Rectal smooth muscle tissue (tissue), 1 donor: ENCODE measurements at regions not wholly inside any gene's neighbourhood (a gene's known extent, or its start where the extent isn't known, plus 50 kb on each side); places are given as distances from the start of the nearest gene placed in this dataset.

Experiments
- H3K27ac ChIP-seq: one replicate; pipeline ENCODE4 v1.7.0; 2013; ENCODE audit warnings: low read depth, low read length, inconsistent platforms
- H3K27me3 ChIP-seq: one replicate; pipeline ENCODE4 v1.7.0; 2013; ENCODE audit warnings: low read length; ENCODE audit not compliant: control insufficient read depth, insufficient read depth
- H3K36me3 ChIP-seq: one replicate; pipeline ENCODE4 v1.7.0; 2013; ENCODE audit warnings: low read length; ENCODE audit not compliant: control insufficient read depth, insufficient read depth
- H3K4me1 ChIP-seq: one replicate; pipeline ENCODE4 v1.7.0; 2013; ENCODE audit warnings: low read length; ENCODE audit not compliant: control insufficient read depth, insufficient read depth
- H3K4me3 ChIP-seq: one replicate; pipeline ENCODE4 v1.7.0; 2013; ENCODE audit warnings: low read length
- H3K9ac ChIP-seq: one replicate; pipeline ENCODE4 v1.7.0; 2013; ENCODE audit warnings: low read length

GRCh38 chr1:232207073-232207866, 422.7 kb downstream of the SIPA1L2 start:
- H3K36me3 ChIP-seq: no peaks in the 10 kb centered on the region
- no peak overlapping the region for H3K9ac ChIP-seq
- no peaks in the 10 kb centered on the region for H3K27me3 ChIP-seq
- H3K27ac ChIP-seq: no peak overlapping the region
- H3K4me1 ChIP-seq: no peaks in the 10 kb centered on the region
- no peak overlapping the region for H3K4me3 ChIP-seq

DNA sequence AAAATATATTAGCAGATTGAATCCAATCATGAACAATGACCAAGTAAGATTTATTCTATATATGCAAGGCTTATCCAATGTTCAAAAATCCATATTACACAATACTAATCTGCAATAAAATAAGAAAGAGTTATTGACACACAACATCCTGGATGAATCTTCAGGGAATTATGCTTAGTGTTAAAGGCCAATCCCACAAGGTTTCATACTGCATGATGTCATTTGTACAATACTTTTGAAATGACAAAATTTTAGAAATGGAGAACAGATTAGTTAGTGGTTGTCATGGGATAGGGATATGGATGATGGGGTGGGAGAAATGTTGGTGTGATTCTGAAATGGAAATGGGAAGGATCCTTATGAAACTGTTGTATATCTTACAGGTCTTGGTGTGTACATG, 425.7 kb downstream of the SIPA1L2 start:
- no peaks in the 10 kb centered on the region for H3K27me3 ChIP-seq
- H3K9ac ChIP-seq: no peak overlapping the region
- H3K4me1 ChIP-seq: no peaks in the 10 kb centered on the region
- no peak overlapping the region for H3K27ac ChIP-seq
- H3K36me3 ChIP-seq: no peaks in the 10 kb centered on the region
- no peak overlapping the region for H3K4me3 ChIP-seq

- H3K9ac ChIP-seq: no peak overlapping the region
- no peaks in the 10 kb centered on the region for H3K4me1 ChIP-seq
- no peak overlapping the region for H3K27ac ChIP-seq
- no peaks in the 10 kb centered on the region for H3K36me3 ChIP-seq
- no peaks in the 10 kb centered on the region for H3K27me3 ChIP-seq
- no peak overlapping the region for H3K4me3 ChIP-seq
Measured at GRCh38 chr1:232201024-232201423, 428.9 kb downstream of the SIPA1L2 start.

DNA sequence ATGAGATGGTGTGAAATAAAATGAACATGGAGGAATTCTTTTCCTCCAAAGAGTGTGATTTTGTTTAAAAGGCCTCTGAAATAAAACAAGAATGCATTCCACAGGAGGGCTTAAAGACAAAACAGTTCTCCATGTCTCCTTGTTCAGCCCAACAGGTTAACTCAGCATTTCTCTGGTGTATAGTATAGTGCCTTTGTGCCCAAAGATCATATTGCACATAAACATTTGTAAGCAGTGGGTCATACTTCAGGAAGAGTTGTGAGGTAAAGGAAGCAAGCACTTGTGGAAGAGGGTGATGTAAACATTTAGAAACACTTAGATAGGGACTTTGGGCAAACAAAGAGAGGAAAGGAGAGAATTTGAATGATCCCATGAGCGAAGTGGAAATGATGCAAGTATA, 433.9 kb downstream of the SIPA1L2 start:
- no peaks in the 10 kb centered on the region for H3K4me1 ChIP-seq
- H3K27ac ChIP-seq: no peak overlapping the region
- no peak overlapping the region for H3K4me3 ChIP-seq
- no peak overlapping the region for H3K9ac ChIP-seq
- H3K36me3 ChIP-seq: no peaks in the 10 kb centered on the region
- H3K27me3 ChIP-seq: no peaks in the 10 kb centered on the region

DNA sequence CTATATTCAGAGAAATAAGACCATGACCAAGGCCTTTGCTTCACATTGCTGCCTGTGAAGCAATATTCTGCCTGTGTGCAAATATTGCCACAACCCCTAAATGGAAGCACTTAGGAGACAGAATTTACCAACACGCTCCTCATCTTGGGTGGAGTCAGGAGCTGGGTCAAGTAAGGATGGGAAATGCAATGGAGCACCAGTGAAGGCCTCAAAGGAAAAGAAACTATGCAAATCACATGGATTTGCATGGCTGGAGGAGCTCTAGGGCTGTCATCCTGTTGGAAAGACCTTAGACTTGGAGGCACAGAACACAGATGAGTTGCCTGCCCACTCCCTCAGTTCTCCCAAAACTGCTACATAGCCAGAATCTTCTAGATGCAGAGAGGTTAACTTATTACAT, 435.5 kb downstream of the SIPA1L2 start:
- Histone ChIP-seq H3K4me3 (no peak overlapping the region), H3K27ac (no peak overlapping the region), H3K27me3 (no peaks in the 10 kb centered on the region), H3K9ac (no peak overlapping the region), H3K4me1 (no peaks in the 10 kb centered on the region), H3K36me3 (no peaks in the 10 kb centered on the region)

- Histone ChIP-seq H3K27ac (no peak overlapping the region), H3K4me1 (no peaks in the 10 kb centered on the region), H3K9ac (no peak overlapping the region), H3K27me3 (no peaks in the 10 kb centered on the region), H3K36me3 (no peaks in the 10 kb centered on the region), H3K4me3 (no peak overlapping the region)
Measured at GRCh38 chr1:232193451-232193783, 436.5 kb downstream of the SIPA1L2 start.

- Histone ChIP-seq H3K27me3 (no peaks in the 10 kb centered on the region), H3K27ac (no peak overlapping the region), H3K4me1 (no peaks in the 10 kb centered on the region), H3K36me3 (no peaks in the 10 kb centered on the region), H3K4me3 (no peak overlapping the region), H3K9ac (no peak overlapping the region)
Measured at GRCh38 chr1:232192781-232193450, 437.0 kb downstream of the SIPA1L2 start.

DNA sequence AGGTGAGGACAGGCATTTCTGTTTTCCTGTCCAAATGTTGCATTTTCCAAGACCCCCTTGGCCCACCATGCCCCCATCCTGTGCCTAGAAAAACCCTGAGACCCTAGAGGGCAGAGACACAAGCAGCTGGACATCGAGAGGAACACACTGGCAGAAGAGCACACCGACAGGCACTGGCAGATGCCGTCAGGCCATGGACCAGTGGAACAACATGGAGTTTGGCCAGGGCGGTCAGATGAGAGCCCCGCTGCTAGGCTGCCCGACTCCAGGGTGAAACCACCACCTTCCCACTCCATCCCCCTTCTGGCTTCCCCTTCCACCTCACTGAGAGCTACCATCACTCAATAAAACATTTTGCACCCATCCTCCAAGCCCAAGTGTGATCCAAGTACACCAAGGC, 438.4 kb downstream of the SIPA1L2 start:
- H3K27ac ChIP-seq: no peak overlapping the region

GRCh38 chr1:232188318-232188717, 441.6 kb downstream of the SIPA1L2 start:
- H3K27me3 ChIP-seq: no peaks in the 10 kb centered on the region
- H3K9ac ChIP-seq: no peak overlapping the region
- no peaks in the 10 kb centered on the region for H3K36me3 ChIP-seq
- H3K4me1 ChIP-seq: no peaks in the 10 kb centered on the region
- no peak overlapping the region for H3K4me3 ChIP-seq
- H3K27ac ChIP-seq: no peak overlapping the region

More for the DNA sequence above, 438.4 kb downstream of the SIPA1L2 start:
- no peaks in the 10 kb centered on the region for H3K27me3 ChIP-seq
- no peak overlapping the region for H3K9ac ChIP-seq
- no peaks in the 10 kb centered on the region for H3K36me3 ChIP-seq
- no peaks in the 10 kb centered on the region for H3K4me1 ChIP-seq
- no peak overlapping the region for H3K4me3 ChIP-seq

DNA sequence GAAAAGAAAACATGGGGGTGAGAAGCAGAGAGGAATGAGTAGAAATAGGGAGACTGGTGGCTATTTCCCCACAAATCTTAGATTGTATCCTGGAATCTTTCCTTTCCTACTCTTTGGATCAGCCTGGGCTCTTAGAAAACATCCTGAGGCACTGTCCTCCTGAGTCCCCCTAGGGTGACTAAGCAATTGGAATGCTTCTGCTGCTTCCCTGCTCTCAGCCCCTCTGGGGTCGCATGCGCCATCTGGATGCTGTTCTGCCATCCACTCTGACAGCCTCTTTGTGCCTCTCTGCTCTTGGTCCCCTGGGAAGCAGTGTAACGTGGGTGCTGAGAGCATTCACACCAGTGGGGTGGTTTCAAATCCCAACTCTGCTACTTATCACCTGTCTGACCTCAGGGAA, 443.0 kb downstream of the SIPA1L2 start:
- H3K4me1 ChIP-seq: no peaks in the 10 kb centered on the region
- H3K4me3 ChIP-seq: no peak overlapping the region
- H3K27ac ChIP-seq: no peak overlapping the region
- no peaks in the 10 kb centered on the region for H3K27me3 ChIP-seq
- no peaks in the 10 kb centered on the region for H3K36me3 ChIP-seq
- H3K9ac ChIP-seq: no peak overlapping the region

DNA sequence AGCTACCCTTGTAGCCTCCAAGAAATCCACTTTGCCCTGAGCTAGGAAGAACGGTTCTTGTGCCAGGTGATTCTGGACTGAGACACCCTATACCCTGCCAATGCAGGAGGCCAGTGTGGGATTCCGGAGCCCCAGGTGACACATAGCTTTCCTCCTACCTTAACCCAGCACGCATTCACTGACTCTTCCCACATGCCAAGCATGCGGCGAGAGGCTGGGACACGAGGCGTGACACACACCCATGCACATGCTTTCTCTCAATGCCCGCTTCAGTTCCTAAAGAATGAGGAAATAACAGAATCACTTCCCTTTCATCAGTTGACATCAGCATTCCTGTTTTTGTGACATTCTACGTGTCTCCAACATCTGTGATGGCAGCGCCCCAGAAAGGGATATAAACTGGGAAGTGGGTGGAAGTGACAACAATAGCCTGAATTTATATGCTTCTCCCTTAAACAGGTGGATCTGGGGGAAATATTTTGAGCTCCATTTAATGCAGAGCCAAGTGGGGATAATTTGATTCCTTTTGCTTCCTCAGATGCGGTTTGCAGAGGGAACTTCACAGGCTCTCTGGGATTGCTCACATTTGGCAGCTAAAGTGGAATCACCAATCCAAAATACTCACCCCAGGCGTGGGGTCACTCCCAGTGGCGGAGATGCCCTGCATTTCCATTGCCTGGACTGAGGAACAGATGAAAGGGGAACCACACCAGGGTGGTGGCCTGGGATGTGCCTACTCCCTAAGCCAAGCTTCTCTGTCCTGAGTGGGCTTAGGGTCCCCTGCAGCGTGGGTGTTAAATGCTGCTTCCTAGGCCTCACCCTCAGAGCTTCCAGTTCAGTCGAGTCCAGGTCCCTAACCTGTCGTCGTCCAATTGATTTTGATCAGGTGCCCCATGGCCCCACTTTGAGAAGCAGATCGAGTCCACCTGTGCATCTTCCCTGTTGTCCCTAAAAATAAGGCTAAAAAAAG, 445.1 kb downstream of the SIPA1L2 start:
- Histone ChIP-seq H3K4me1 (no peaks in the 10 kb centered on the region), H3K9ac (no peak overlapping the region), H3K27me3 (no peaks in the 10 kb centered on the region), H3K36me3 (no peaks in the 10 kb centered on the region), H3K4me3 (no peak overlapping the region), H3K27ac (no peak overlapping the region)

DNA sequence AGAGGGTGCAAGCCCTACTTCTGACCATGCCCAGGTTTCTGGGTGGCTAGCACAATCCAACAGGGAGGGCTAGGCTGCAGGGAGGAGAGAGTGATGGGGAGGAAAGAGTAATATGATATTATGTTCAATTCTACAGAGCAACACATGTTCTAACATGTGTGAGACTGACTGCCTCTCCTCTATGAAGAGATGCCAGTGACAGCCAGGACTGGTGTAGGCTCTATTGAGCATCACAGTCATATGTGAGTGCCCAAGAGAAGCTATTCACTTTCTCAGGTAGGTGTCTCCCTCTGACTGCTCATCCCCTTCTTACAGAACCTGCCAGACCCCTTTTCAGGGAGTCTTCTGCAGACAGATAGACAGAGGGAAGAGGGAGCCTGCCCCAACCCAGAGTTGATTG, 446.1 kb downstream of the SIPA1L2 start:
- H3K4me3 ChIP-seq: no peak overlapping the region
- no peaks in the 10 kb centered on the region for H3K36me3 ChIP-seq
- no peak overlapping the region for H3K27ac ChIP-seq

More for the DNA sequence above, 446.1 kb downstream of the SIPA1L2 start:
- no peak overlapping the region for H3K9ac ChIP-seq
- H3K27me3 ChIP-seq: no peaks in the 10 kb centered on the region
- H3K4me1 ChIP-seq: no peaks in the 10 kb centered on the region
